Right atrium auricular region (tissue), 2 donors: ENCODE measurements at regions not wholly inside any gene's neighbourhood (a gene's known extent, or its start where the extent isn't known, plus 50 kb on each side); places are given as distances from the start of the nearest gene placed in this dataset.

Experiments used
- DNase-seq: peaks from one replicate; pipeline ENCODE4 v3.0.0-alpha.2; 2019; ENCODE audit warnings: low spot score
- H3K27ac ChIP-seq, 2 donors: fragments of 200-600 bp; sonication (generic); 1 replicate in 1 of 2; 2 replicates in 1 of 2; pipeline ENCODE4 v1.5.1; 2016 to 2019
- H3K27me3 ChIP-seq, 2 donors: fragments of 200-600 bp; sonication (generic); one replicate each; pipeline versions ENCODE4 v1.5.1 to v1.6.0; 2017 to 2019
- H3K36me3 ChIP-seq: fragments of 200-600 bp; sonication (generic); one replicate; pipeline ENCODE4 v1.5.1; 2016
- H3K4me1 ChIP-seq, 2 donors: fragments of 200-600 bp; sonication (generic); one replicate each; pipeline versions ENCODE4 v1.5.1 to v1.6.0; 2017 to 2019
- H3K4me3 ChIP-seq, 2 donors: fragments of 200-600 bp; sonication (generic); 1 replicate in 1 of 2; 2 replicates in 1 of 2; pipeline ENCODE4 v1.5.1; 2017 to 2019; ENCODE audit warnings: mild to moderate bottlenecking in 1 of 2, moderate library complexity in 1 of 2
- H3K9me3 ChIP-seq, 2 donors: fragments of 200-600 bp; sonication (generic); one replicate each; pipeline ENCODE4 v1.5.1; 2019
- CTCF ChIP-seq, 2 donors: fragments of 200-600 bp; sonication (generic); IDR thresholded peaks; one replicate each; pipeline ENCODE4 v1.5.1; 2019; ENCODE audit warnings: antibody characterized with exemption in 2 of 2

- Histone ChIP-seq H3K36me3 (no peaks in the 10 kb centered on the region), H3K27ac (no peak overlapping the region), H3K4me3 (no peak overlapping the region), H3K9me3 (no peaks in the 10 kb centered on the region), H3K4me1 (no peaks in the 10 kb centered on the region), H3K27me3 (no peaks in the 10 kb centered on the region)
- DNase-seq, result no peak
- TF ChIP-seq CTCF (IDR thresholded peaks at IDR 0.05), result no peak
Observed at GRCh38 chr6:1553562-1554083, 56.1 kb upstream of the FOXC1 start.

- no peaks in the 10 kb centered on the region for H3K4me1 ChIP-seq
- DNase-seq, result no peak
- peak overlapping the region; percentile 50 to 59 for H3K4me3 ChIP-seq
- H3K27ac ChIP-seq, result no peak overlapping the region
- no peaks in the 10 kb centered on the region for H3K9me3 ChIP-seq
- no peaks in the 10 kb centered on the region for H3K27me3 ChIP-seq
- TF ChIP-seq CTCF (IDR thresholded peaks at IDR 0.05), result no peak
- H3K36me3 ChIP-seq, result no peaks in the 10 kb centered on the region
Observed at GRCh38 chr6:1554141-1554475, 55.6 kb upstream of the FOXC1 start.

- no peaks in the 10 kb centered on the region for H3K27me3 ChIP-seq
- H3K27ac ChIP-seq, result peak overlapping the region; percentile 70 to 82
- H3K4me3 ChIP-seq, result peak overlapping the region; percentile 50 to 59
- H3K36me3 ChIP-seq, result no peaks in the 10 kb centered on the region
- H3K4me1 ChIP-seq, result no peaks in the 10 kb centered on the region
- peak; percentile 70 to 92 for TF ChIP-seq CTCF (IDR thresholded peaks at IDR 0.05)
- peak; percentile 73 for DNase-seq
- H3K9me3 ChIP-seq, result no peaks in the 10 kb centered on the region
Observed at GRCh38 chr6:1554476-1555310, 55.0 kb upstream of the FOXC1 start.

- Histone ChIP-seq H3K4me1 (no peaks in the 10 kb centered on the region), H3K4me3 (no peak overlapping the region), H3K36me3 (no peaks in the 10 kb centered on the region), H3K9me3 (no peaks in the 10 kb centered on the region), H3K27me3 (no peaks in the 10 kb centered on the region), H3K27ac (no peak overlapping the region)
- no peak for TF ChIP-seq CTCF (IDR thresholded peaks at IDR 0.05)
- DNase-seq, result no peak
Observed at GRCh38 chr6:1558388-1558787, 51.3 kb upstream of the FOXC1 start.
